ENCODE measurements at regions not wholly inside any gene's neighbourhood (a gene's known extent, or its start where the extent isn't known, plus 50 kb on each side); places are given as distances from the start of the nearest gene placed in this dataset.

GRCh38 chr7:51785171-51785570, 468.6 kb upstream of the COBL start:
- WGBS, 2 donors, result 42 to 48% methylated on average over 4 of the region's 4 CpGs
- no peaks in the 10 kb centered on the region for H3K9me3 ChIP-seq
- intact Hi-C loops (cut with DNase I), result no loop called here
- no peak for TF ChIP-seq POLR2A (IDR thresholded peaks at IDR 0.05)
- no peak for TF ChIP-seq CTCF (IDR thresholded peaks at IDR 0.05)
- H3K4me1 ChIP-seq, result no peaks in the 10 kb centered on the region
- H3K36me3 ChIP-seq (replicated peaks in 1 of 2; ENCODE audit: insufficient read depth in 1 of 2, low read depth in 2 of 2), result no peaks in the 10 kb centered on the region
- DNase-seq, result no peak
- H3K4me3 ChIP-seq, result no peak overlapping the region
- H3K27ac ChIP-seq, result no peak overlapping the region
- ATAC-seq, result no peak
- no peaks in the 10 kb centered on the region for H3K27me3 ChIP-seq

- Histone ChIP-seq H3K4me1 (no peaks in the 10 kb centered on the region), H3K36me3 (replicated peaks in 1 of 2; ENCODE audit: insufficient read depth in 1 of 2, low read depth in 2 of 2) (no peaks in the 10 kb centered on the region), H3K9me3 (no peaks in the 10 kb centered on the region), H3K27me3 (no peaks in the 10 kb centered on the region), H3K27ac (no peak overlapping the region), H3K4me3 (no peak overlapping the region)
- 18 to 22% methylated on average over 2 of the region's 2 CpGs for WGBS, 2 donors
- TF ChIP-seq CTCF (IDR thresholded peaks at IDR 0.05) (no peak), POLR2A (IDR thresholded peaks at IDR 0.05) (no peak)
- DNase-seq (no peak), ATAC-seq (no peak)
- intact Hi-C loops (cut with DNase I), result no loop called here
Measured at GRCh38 chr7:51783241-51783640, 466.6 kb upstream of the COBL start.

GRCh38 chr7:51778121-51778520, 461.5 kb upstream of the COBL start:
- no peaks in the 10 kb centered on the region for H3K27me3 ChIP-seq
- H3K27ac ChIP-seq, result no peak overlapping the region
- no peak overlapping the region for H3K4me3 ChIP-seq
- ATAC-seq (no peak), DNase-seq (no peak)
- H3K36me3 ChIP-seq (replicated peaks in 1 of 2; ENCODE audit: insufficient read depth in 1 of 2, low read depth in 2 of 2), result no peaks in the 10 kb centered on the region
- no peaks in the 10 kb centered on the region for H3K9me3 ChIP-seq
- intact Hi-C loops (cut with DNase I), result no loop called here
- TF ChIP-seq CTCF (IDR thresholded peaks at IDR 0.05) (no peak), POLR2A (IDR thresholded peaks at IDR 0.05) (no peak)
- no peaks in the 10 kb centered on the region for H3K4me1 ChIP-seq
- WGBS, 2 donors, result 39 to 66% methylated on average over 2 of the region's 2 CpGs

- no peak overlapping the region for H3K27ac ChIP-seq
- H3K4me3 ChIP-seq, result no peak overlapping the region
- H3K9me3 ChIP-seq, result no peaks in the 10 kb centered on the region
- 65 to 71% methylated on average over 7 of the region's 7 CpGs for whole genome bisulfite sequencing, 2 donors
- no peak for ATAC-seq
- H3K4me1 ChIP-seq, result no peaks in the 10 kb centered on the region
- intact Hi-C loops (cut with DNase I), result no loop called here
- no peaks in the 10 kb centered on the region for H3K27me3 ChIP-seq
- no peak for DNase-seq
- H3K36me3 ChIP-seq (replicated peaks in 1 of 2; ENCODE audit: insufficient read depth in 1 of 2, low read depth in 2 of 2), result no peaks in the 10 kb centered on the region
- TF ChIP-seq POLR2A (IDR thresholded peaks at IDR 0.05) (no peak), CTCF (IDR thresholded peaks at IDR 0.05) (no peak)
Measured at GRCh38 chr7:51774178-51774577, 457.6 kb upstream of the COBL start.

- 27 to 28% methylated on average over 2 of the region's 2 CpGs for WGBS, 2 donors
- Histone ChIP-seq H3K27me3 (no peaks in the 10 kb centered on the region), H3K36me3 (replicated peaks in 1 of 2; ENCODE audit: insufficient read depth in 1 of 2, low read depth in 2 of 2) (no peaks in the 10 kb centered on the region), H3K4me3 (no peak overlapping the region), H3K9me3 (no peaks in the 10 kb centered on the region), H3K4me1 (no peaks in the 10 kb centered on the region), H3K27ac (no peak overlapping the region)
- TF ChIP-seq CTCF (IDR thresholded peaks at IDR 0.05), result no peak
- no peak for TF ChIP-seq POLR2A (IDR thresholded peaks at IDR 0.05)
- intact Hi-C loops (cut with DNase I), result no loop called here
- DNase-seq (no peak), ATAC-seq (no peak)
Measured at GRCh38 chr7:51772190-51772589, 455.6 kb upstream of the COBL start.

Data from body of pancreas (tissue), 4 donors.